Endothelial cell of umbilical vein (primary cell): ENCODE measurements at regions not wholly inside any gene's neighbourhood (a gene's known extent, or its start where the extent isn't known, plus 50 kb on each side); places are given as distances from the start of the nearest gene placed in this dataset.

ENCODE experiments used
- BruUV-seq: library from RNA; stranded (reverse); fragments of 400-500 nt; replicated peaks from 2 replicates; lab custom pipeline; 2021; lab: Mats Ljungman, UMichigan
- CTCF ChIA-PET: fragments of 300-600, 350-600 bp; sonication (Branson Sonifier 250); formaldehyde crosslinking; loops from one replicate; lab custom pipeline; 2021; ENCODE audit warnings: antibody characterized with exemption, inconsistent platforms; lab: Charles Lee
- POLR2A ChIA-PET: fragments of 300-600, 350-600 bp; sonication (Branson Sonifier 250); formaldehyde crosslinking; loops from one replicate; lab custom pipeline; 2021; ENCODE audit warnings: antibody characterized with exemption, inconsistent platforms; lab: Charles Lee
- DNase-seq: peaks from one replicate; pipeline ENCODE4 v3.0.0-alpha.2; 2011; ENCODE audit warnings: low read depth, low spot score
- FAIRE-seq: peaks from 2 replicates; lab custom pipeline; 2011; peaks lifted over from hg19 to GRCh38; lab: Jason Lieb, UNC
- H2AFZ ChIP-seq: 2 replicates; pipeline ENCODE4 v1.6.0; 2012; ENCODE audit warnings: low read depth, low read length, control low read depth, inconsistent platforms
- H3K27ac ChIP-seq: 2 replicates; pipeline ENCODE4 v1.5.1; 2011; ENCODE audit warnings: low read depth, mild to moderate bottlenecking, control low read depth, low read length, moderate library complexity; ENCODE audit not compliant: insufficient read depth
- H3K27me3 ChIP-seq, 2 experiments: 2 replicates each; pipeline versions ENCODE4 v1.6.0 to v1.6.1; 2011; ENCODE audit warnings: low read length in 2 of 2, mixed read lengths in 1 of 2; ENCODE audit not compliant: control insufficient read depth in 2 of 2, insufficient read depth in 2 of 2
- H3K36me3 ChIP-seq, 2 experiments: 2 replicates in 1 of 2; 3 replicates in 1 of 2; pipeline ENCODE4 v1.5.1; 2011; ENCODE audit warnings: low read length in 2 of 2, mild to moderate bottlenecking in 1 of 2, moderate library complexity in 1 of 2; ENCODE audit not compliant: control insufficient read depth in 2 of 2, insufficient read depth in 2 of 2; ENCODE audit errors: extremely low read depth in 1 of 2
- H3K4me1 ChIP-seq: 3 replicates; pipeline ENCODE4 v1.5.1; 2011; ENCODE audit warnings: mild to moderate bottlenecking, low read length; ENCODE audit not compliant: control insufficient read depth, insufficient read depth; ENCODE audit errors: extremely low read depth
- H3K4me2 ChIP-seq: 2 replicates; pipeline ENCODE4 v1.6.1; 2011; ENCODE audit warnings: low read length, control low read depth, mixed read lengths; ENCODE audit not compliant: insufficient read depth
- H3K4me3 ChIP-seq, 3 experiments: fragments of 200-600 bp in 1 of 3; sonication (generic), shearing (Covaris generic) in 1 of 3; replicated peaks in 1 of 3; 2 replicates each; pipeline ENCODE4 v1.5.1; 2011 to 2016; ENCODE audit warnings: control low read depth in 3 of 3, low read length in 3 of 3, mild to moderate bottlenecking in 2 of 3, inconsistent platforms in 1 of 3, low read depth in 1 of 3, moderate library complexity in 1 of 3; ENCODE audit not compliant: insufficient read depth in 1 of 3
- H3K79me2 ChIP-seq: 2 replicates; pipeline ENCODE4 v1.6.0; 2012; ENCODE audit warnings: low read length, inconsistent platforms; ENCODE audit not compliant: control insufficient read depth, insufficient read depth
- H3K9ac ChIP-seq: replicated peaks from 2 replicates; pipeline ENCODE3; 2011; ENCODE audit warnings: low read length, control low read depth; ENCODE audit not compliant: insufficient read depth; ENCODE audit errors: extremely low read depth
- H3K9me1 ChIP-seq: replicated peaks from 3 replicates; pipeline ENCODE4 v1.6.0; 2011; ENCODE audit warnings: mild to moderate bottlenecking, low read length; ENCODE audit not compliant: control insufficient read depth, insufficient read depth; ENCODE audit errors: extremely low read depth
- H3K9me3 ChIP-seq: replicated peaks from 2 replicates; pipeline ENCODE4 v1.5.1; 2012; ENCODE audit warnings: low read length, inconsistent platforms; ENCODE audit not compliant: control insufficient read depth, insufficient read depth
- H4K20me1 ChIP-seq: replicated peaks from 2 replicates; pipeline ENCODE3; 2011; ENCODE audit warnings: mild to moderate bottlenecking, low read length; ENCODE audit not compliant: control insufficient read depth, insufficient read depth; ENCODE audit errors: extremely low read depth
- CTCF ChIP-seq, 2 donors: IDR thresholded peaks; 1 replicate in 1 of 2; 2 replicates in 1 of 2; pipeline ENCODE4 v1.5.1; 2011; ENCODE audit warnings: low read length in 2 of 2, mild to moderate bottlenecking in 2 of 2, moderate library complexity in 2 of 2, control low read depth in 1 of 2, inconsistent platforms in 1 of 2, low read depth in 1 of 2; ENCODE audit not compliant: insufficient read depth in 1 of 2; ENCODE audit errors: extremely low read depth in 1 of 2
- EZH2 ChIP-seq: IDR thresholded peaks from 2 replicates; pipeline ENCODE4 v1.6.1; 2012; ENCODE audit warnings: borderline replicate concordance, low read depth, mild to moderate bottlenecking, moderate library complexity, low read length, inconsistent platforms; ENCODE audit not compliant: severe bottlenecking
- FOS ChIP-seq: IDR thresholded peaks from 2 replicates; pipeline ENCODE4 v1.6.1; 2011; ENCODE audit warnings: mild to moderate bottlenecking, low read length, moderate library complexity, borderline replicate concordance; ENCODE audit not compliant: insufficient read depth
- GATA2 ChIP-seq: IDR thresholded peaks from 2 replicates; pipeline ENCODE4 v1.7.0; 2011; ENCODE audit warnings: low read depth, mild to moderate bottlenecking, moderate library complexity, mixed read lengths, low read length; ENCODE audit not compliant: insufficient read length, insufficient read depth
- JUN ChIP-seq: IDR thresholded peaks from 2 replicates; pipeline ENCODE4 v1.6.1; 2011; ENCODE audit warnings: borderline replicate concordance, low read depth; ENCODE audit not compliant: insufficient read length, insufficient read depth
- MAX ChIP-seq: IDR thresholded peaks from 2 replicates; pipeline ENCODE4 v1.6.1; 2011; ENCODE audit not compliant: insufficient read depth, insufficient read length
- MYC ChIP-seq: IDR thresholded peaks from one replicate; pipeline ENCODE4 v1.6.1; 2011; ENCODE audit warnings: mild to moderate bottlenecking, low read depth, low read length
- POLR2A ChIP-seq: IDR thresholded peaks from 2 replicates; pipeline ENCODE4 v1.6.1; 2012; ENCODE audit warnings: low read depth, mild to moderate bottlenecking, control low read depth, low read length
- POLR2AphosphoS5 ChIP-seq: IDR thresholded peaks from 2 replicates; pipeline ENCODE4 v1.6.1; 2012; ENCODE audit warnings: low read depth, mild to moderate bottlenecking, control low read depth, low read length, moderate library complexity; ENCODE audit not compliant: insufficient read depth
- dilution Hi-C: fragments of 300-500 bp; cut with MboI; formaldehyde crosslinking; loops from one replicate; pipeline ENCODE4 v1.15.0; 2019; ENCODE audit warnings: low sequenced_read_pairs; ENCODE audit not compliant: extremely low pct_ligation_motif_present
- intact Hi-C: fragments of 100-400 bp; cut with micrococcal nuclease; formaldehyde crosslinking; loops from one replicate; pipeline ENCODE4 v1.10.0; 2022

DNA sequence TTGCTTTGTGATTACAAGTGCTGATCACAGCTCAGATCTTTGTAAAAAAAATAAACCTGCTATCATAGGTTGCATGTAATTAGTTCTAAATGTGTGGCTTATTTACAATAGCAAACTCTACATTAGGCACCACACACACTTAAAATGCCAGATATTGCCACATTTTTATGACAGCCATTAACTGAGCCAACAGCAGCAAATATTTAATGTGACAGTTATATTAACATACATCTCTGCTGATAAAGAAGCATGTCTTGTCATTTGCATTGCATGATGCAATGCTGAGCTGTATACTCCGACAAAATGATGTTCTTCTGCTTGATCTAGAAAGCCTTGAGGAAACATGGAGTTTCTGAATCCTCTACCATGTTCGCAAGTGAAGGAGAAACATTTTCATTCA lies 273.6 kb upstream of the VEPH1 start:
- dilution Hi-C loops: no loop called here

More for the DNA sequence above, 273.6 kb upstream of the VEPH1 start:
- CTCF ChIA-PET: no interaction called here
- Histone ChIP-seq H3K9me3 (no peaks in the 10 kb centered on the region), H4K20me1 (no peaks in the 10 kb centered on the region), H3K9me1 (no peaks in the 10 kb centered on the region), H2AFZ (no peak overlapping the region), H3K9ac (no peak overlapping the region), H3K27ac (no peak overlapping the region), H3K4me2 (no peak overlapping the region), H3K27me3 (no peaks in the 10 kb centered on the region), H3K79me2 (no peaks in the 10 kb centered on the region), H3K4me3 (no peak overlapping the region), H3K36me3 (no peaks in the 10 kb centered on the region), H3K4me1 (no peaks in the 10 kb centered on the region)
- DNase-seq (no peak), FAIRE-seq (peak; percentile 24)
- TF ChIP-seq POLR2AphosphoS5 (no peak), FOS (no peak), MAX (no peak), MYC (no peak), POLR2A (no peak), CTCF (IDR thresholded peaks at IDR 0.05; ENCODE audit: extremely low read depth in 1 of 2, insufficient read depth in 1 of 2, low read depth in 1 of 2, low read length in 2 of 2) (no peak), GATA2 (no peak), EZH2 (no peak), JUN (no peak)
- POLR2A ChIA-PET: no interaction called here
- intact Hi-C loops: no loop called here
- BruUV-seq: no TSS peak
